Endothelial cell of umbilical vein (primary cell): ENCODE measurements at regions not wholly inside any gene's neighbourhood (a gene's known extent, or its start where the extent isn't known, plus 50 kb on each side); places are given as distances from the start of the nearest gene placed in this dataset.
"Not testable (repeated sequence)": the region's sequence is repeated elsewhere in the genome, so short reads cannot be mapped to it uniquely, and the experiment has no call there.

Experiments
- BruUV-seq: library from RNA; stranded (reverse); fragments of 400-500 nt; replicated peaks from 2 replicates; lab custom pipeline; 2021; lab: Mats Ljungman, UMichigan
- CTCF ChIA-PET: fragments of 300-600, 350-600 bp; sonication (Branson Sonifier 250); formaldehyde crosslinking; loops from one replicate; lab custom pipeline; 2021; ENCODE audit warnings: antibody characterized with exemption, inconsistent platforms; lab: Charles Lee
- POLR2A ChIA-PET: fragments of 300-600, 350-600 bp; sonication (Branson Sonifier 250); formaldehyde crosslinking; loops from one replicate; lab custom pipeline; 2021; ENCODE audit warnings: antibody characterized with exemption, inconsistent platforms; lab: Charles Lee
- DNase-seq: peaks from one replicate; pipeline ENCODE4 v3.0.0-alpha.2; 2011; ENCODE audit warnings: low read depth, low spot score
- FAIRE-seq: peaks from 2 replicates; lab custom pipeline; 2011; peaks lifted over from hg19 to GRCh38; lab: Jason Lieb, UNC
- H2AFZ ChIP-seq: 2 replicates; pipeline ENCODE4 v1.6.0; 2012; ENCODE audit warnings: low read depth, low read length, control low read depth, inconsistent platforms
- H3K27ac ChIP-seq: 2 replicates; pipeline ENCODE4 v1.5.1; 2011; ENCODE audit warnings: low read depth, mild to moderate bottlenecking, control low read depth, low read length, moderate library complexity; ENCODE audit not compliant: insufficient read depth
- H3K27me3 ChIP-seq, 2 experiments: 2 replicates each; pipeline versions ENCODE4 v1.6.0 to v1.6.1; 2011; ENCODE audit warnings: low read length in 2 of 2, mixed read lengths in 1 of 2; ENCODE audit not compliant: control insufficient read depth in 2 of 2, insufficient read depth in 2 of 2
- H3K36me3 ChIP-seq, 2 experiments: 2 replicates in 1 of 2; 3 replicates in 1 of 2; pipeline ENCODE4 v1.5.1; 2011; ENCODE audit warnings: low read length in 2 of 2, mild to moderate bottlenecking in 1 of 2, moderate library complexity in 1 of 2; ENCODE audit not compliant: control insufficient read depth in 2 of 2, insufficient read depth in 2 of 2; ENCODE audit errors: extremely low read depth in 1 of 2
- H3K4me1 ChIP-seq: 3 replicates; pipeline ENCODE4 v1.5.1; 2011; ENCODE audit warnings: mild to moderate bottlenecking, low read length; ENCODE audit not compliant: control insufficient read depth, insufficient read depth; ENCODE audit errors: extremely low read depth
- H3K4me2 ChIP-seq: 2 replicates; pipeline ENCODE4 v1.6.1; 2011; ENCODE audit warnings: low read length, control low read depth, mixed read lengths; ENCODE audit not compliant: insufficient read depth
- H3K4me3 ChIP-seq, 3 experiments: fragments of 200-600 bp in 1 of 3; sonication (generic), shearing (Covaris generic) in 1 of 3; replicated peaks in 1 of 3; 2 replicates each; pipeline ENCODE4 v1.5.1; 2011 to 2016; ENCODE audit warnings: control low read depth in 3 of 3, low read length in 3 of 3, mild to moderate bottlenecking in 2 of 3, inconsistent platforms in 1 of 3, low read depth in 1 of 3, moderate library complexity in 1 of 3; ENCODE audit not compliant: insufficient read depth in 1 of 3
- H3K79me2 ChIP-seq: 2 replicates; pipeline ENCODE4 v1.6.0; 2012; ENCODE audit warnings: low read length, inconsistent platforms; ENCODE audit not compliant: control insufficient read depth, insufficient read depth
- H3K9ac ChIP-seq: replicated peaks from 2 replicates; pipeline ENCODE3; 2011; ENCODE audit warnings: low read length, control low read depth; ENCODE audit not compliant: insufficient read depth; ENCODE audit errors: extremely low read depth
- H3K9me1 ChIP-seq: replicated peaks from 3 replicates; pipeline ENCODE4 v1.6.0; 2011; ENCODE audit warnings: mild to moderate bottlenecking, low read length; ENCODE audit not compliant: control insufficient read depth, insufficient read depth; ENCODE audit errors: extremely low read depth
- H3K9me3 ChIP-seq: replicated peaks from 2 replicates; pipeline ENCODE4 v1.5.1; 2012; ENCODE audit warnings: low read length, inconsistent platforms; ENCODE audit not compliant: control insufficient read depth, insufficient read depth
- H4K20me1 ChIP-seq: replicated peaks from 2 replicates; pipeline ENCODE3; 2011; ENCODE audit warnings: mild to moderate bottlenecking, low read length; ENCODE audit not compliant: control insufficient read depth, insufficient read depth; ENCODE audit errors: extremely low read depth
- dilution Hi-C: fragments of 300-500 bp; cut with MboI; formaldehyde crosslinking; loops from one replicate; pipeline ENCODE4 v1.15.0; 2019; ENCODE audit warnings: low sequenced_read_pairs; ENCODE audit not compliant: extremely low pct_ligation_motif_present
- intact Hi-C: fragments of 100-400 bp; cut with micrococcal nuclease; formaldehyde crosslinking; loops from one replicate; pipeline ENCODE4 v1.10.0; 2022

GRCh38 chr13:52213920-52214319 lies 54.5 kb upstream of the NEK3 start:
- H3K36me3 ChIP-seq, H3K9me1 ChIP-seq, H3K4me2 ChIP-seq, dilution Hi-C loops, H2AFZ ChIP-seq, H3K79me2 ChIP-seq, H4K20me1 ChIP-seq, DNase-seq, H3K4me1 ChIP-seq, H3K27me3 ChIP-seq, POLR2A ChIA-PET, H3K9me3 ChIP-seq, intact Hi-C loops, H3K4me3 ChIP-seq, FAIRE-seq, BruUV-seq, H3K9ac ChIP-seq, H3K27ac ChIP-seq: not testable (repeated sequence)
- CTCF ChIA-PET = interaction anchor here (1.2 kb wide), 1 partner anchor 237 kb away, joined by 4 read pairs; no protein-coding TSS in a partner anchor

- DNase-seq, H3K4me2 ChIP-seq, CTCF ChIA-PET, BruUV-seq, intact Hi-C loops, H4K20me1 ChIP-seq, H3K9ac ChIP-seq, H3K4me1 ChIP-seq, H3K27me3 ChIP-seq, H3K9me1 ChIP-seq, H3K9me3 ChIP-seq, dilution Hi-C loops, H3K27ac ChIP-seq, H2AFZ ChIP-seq, FAIRE-seq, POLR2A ChIA-PET, H3K79me2 ChIP-seq, H3K4me3 ChIP-seq, H3K36me3 ChIP-seq: not testable (repeated sequence)
Measured at GRCh38 chr13:52212886-52213285, 53.5 kb upstream of the NEK3 start.

GRCh38 chr13:52211416-52211776 lies 52.0 kb upstream of the NEK3 start:
- H2AFZ ChIP-seq, H3K27ac ChIP-seq, H3K4me3 ChIP-seq, FAIRE-seq, H3K36me3 ChIP-seq, POLR2A ChIA-PET, H3K79me2 ChIP-seq, H4K20me1 ChIP-seq, H3K4me2 ChIP-seq, dilution Hi-C loops, H3K27me3 ChIP-seq, H3K9me1 ChIP-seq, DNase-seq, H3K4me1 ChIP-seq, CTCF ChIA-PET, H3K9ac ChIP-seq, intact Hi-C loops, H3K9me3 ChIP-seq, BruUV-seq: not testable (repeated sequence)

- dilution Hi-C loops, H3K27me3 ChIP-seq, H3K4me1 ChIP-seq, intact Hi-C loops, DNase-seq, H3K79me2 ChIP-seq, H3K27ac ChIP-seq, CTCF ChIA-PET, H3K9me3 ChIP-seq, H3K36me3 ChIP-seq, H3K4me2 ChIP-seq, FAIRE-seq, BruUV-seq, H3K9ac ChIP-seq, H4K20me1 ChIP-seq, H3K4me3 ChIP-seq, H2AFZ ChIP-seq, POLR2A ChIA-PET, H3K9me1 ChIP-seq: not testable (repeated sequence)
Measured at GRCh38 chr13:52210564-52211415, 51.4 kb upstream of the NEK3 start.
